ENCODE measurements at regions not wholly inside any gene's neighbourhood (a gene's known extent, or its start where the extent isn't known, plus 50 kb on each side); places are given as distances from the start of the nearest gene placed in this dataset.

DNA sequence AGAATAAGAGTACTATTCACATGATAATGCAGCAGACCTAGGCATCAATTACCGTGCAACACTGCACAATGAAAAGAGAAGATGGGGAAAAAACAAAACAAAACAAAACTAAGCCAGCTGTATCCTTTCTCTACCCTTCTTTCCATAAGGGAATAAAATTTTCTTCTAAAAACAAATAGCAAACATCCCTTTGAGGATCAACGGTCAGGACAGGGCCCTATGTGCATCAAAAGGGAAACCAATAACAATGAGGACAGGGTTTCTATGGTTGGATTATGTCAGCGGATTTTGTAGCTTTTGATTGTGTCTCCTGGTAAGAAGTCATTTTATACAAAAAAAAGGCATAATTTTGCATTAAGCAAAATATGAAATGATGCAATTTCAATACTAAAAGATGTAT is 350.3 kb downstream of the SLC6A15 start:
- DNase-seq = no peak
- H3K4me1 Mint-ChIP-seq (ENCODE audit: low read depth) = no peaks in the 10 kb centered on the region
- H3K9me3 Mint-ChIP-seq = peaks cover 2% of the 10 kb centered on the region
- H3K4me3 Mint-ChIP-seq = no peak overlapping the region
- intact Hi-C loops (cut with micrococcal nuclease) = no loop called here
- no peak overlapping the region for H3K27ac Mint-ChIP-seq
- ATAC-seq = no peak
- H3K36me3 Mint-ChIP-seq (ENCODE audit: low read depth) = no peaks in the 10 kb centered on the region
- POLR2A ChIA-PET = no interaction called here
- CTCF ChIA-PET = no interaction called here
- no peaks in the 10 kb centered on the region for H3K27me3 Mint-ChIP-seq
- TF ChIP-seq, protein P1, sequence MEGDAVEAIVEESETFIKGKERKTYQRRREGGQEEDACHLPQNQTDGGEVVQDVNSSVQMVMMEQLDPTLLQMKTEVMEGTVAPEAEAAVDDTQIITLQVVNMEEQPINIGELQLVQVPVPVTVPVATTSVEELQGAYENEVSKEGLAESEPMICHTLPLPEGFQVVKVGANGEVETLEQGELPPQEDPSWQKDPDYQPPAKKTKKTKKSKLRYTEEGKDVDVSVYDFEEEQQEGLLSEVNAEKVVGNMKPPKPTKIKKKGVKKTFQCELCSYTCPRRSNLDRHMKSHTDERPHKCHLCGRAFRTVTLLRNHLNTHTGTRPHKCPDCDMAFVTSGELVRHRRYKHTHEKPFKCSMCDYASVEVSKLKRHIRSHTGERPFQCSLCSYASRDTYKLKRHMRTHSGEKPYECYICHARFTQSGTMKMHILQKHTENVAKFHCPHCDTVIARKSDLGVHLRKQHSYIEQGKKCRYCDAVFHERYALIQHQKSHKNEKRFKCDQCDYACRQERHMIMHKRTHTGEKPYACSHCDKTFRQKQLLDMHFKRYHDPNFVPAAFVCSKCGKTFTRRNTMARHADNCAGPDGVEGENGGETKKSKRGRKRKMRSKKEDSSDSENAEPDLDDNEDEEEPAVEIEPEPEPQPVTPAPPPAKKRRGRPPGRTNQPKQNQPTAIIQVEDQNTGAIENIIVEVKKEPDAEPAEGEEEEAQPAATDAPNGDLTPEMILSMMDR (IDR thresholded peaks at IDR 0.05) = no peak

DNA sequence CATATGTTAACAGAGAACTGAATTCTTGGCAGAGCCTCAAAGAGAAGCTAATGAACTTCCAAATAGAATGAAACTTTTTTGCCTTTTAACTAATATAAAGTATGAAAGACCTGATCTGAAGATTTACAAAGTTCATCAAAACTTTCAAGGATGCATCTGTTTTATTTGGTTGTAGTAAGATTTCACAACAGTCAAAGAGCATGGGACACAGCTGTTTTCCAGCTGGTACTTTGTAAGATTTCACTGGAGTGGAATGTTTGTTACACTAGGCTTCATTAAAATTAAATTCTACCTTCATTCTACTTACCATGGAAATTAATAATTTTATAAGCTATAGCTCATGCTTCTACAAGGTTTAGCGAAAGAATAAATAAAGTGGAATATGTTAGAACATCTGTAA is 351.2 kb downstream of the SLC6A15 start:
- no peak overlapping the region for H3K4me3 Mint-ChIP-seq
- H3K27me3 Mint-ChIP-seq = no peaks in the 10 kb centered on the region
- intact Hi-C loops (cut with micrococcal nuclease) = no loop called here
- ChIA-PET CTCF (no interaction called here), POLR2A (no interaction called here)
- no peaks in the 10 kb centered on the region for H3K4me1 Mint-ChIP-seq (ENCODE audit: low read depth)
- no peak for ATAC-seq
- TF ChIP-seq, protein P1 (IDR thresholded peaks at IDR 0.05) = no peak
- no peak overlapping the region for H3K27ac Mint-ChIP-seq
- no peaks in the 10 kb centered on the region for H3K9me3 Mint-ChIP-seq
- DNase-seq = no peak
- H3K36me3 Mint-ChIP-seq (ENCODE audit: low read depth) = no peaks in the 10 kb centered on the region

DNA sequence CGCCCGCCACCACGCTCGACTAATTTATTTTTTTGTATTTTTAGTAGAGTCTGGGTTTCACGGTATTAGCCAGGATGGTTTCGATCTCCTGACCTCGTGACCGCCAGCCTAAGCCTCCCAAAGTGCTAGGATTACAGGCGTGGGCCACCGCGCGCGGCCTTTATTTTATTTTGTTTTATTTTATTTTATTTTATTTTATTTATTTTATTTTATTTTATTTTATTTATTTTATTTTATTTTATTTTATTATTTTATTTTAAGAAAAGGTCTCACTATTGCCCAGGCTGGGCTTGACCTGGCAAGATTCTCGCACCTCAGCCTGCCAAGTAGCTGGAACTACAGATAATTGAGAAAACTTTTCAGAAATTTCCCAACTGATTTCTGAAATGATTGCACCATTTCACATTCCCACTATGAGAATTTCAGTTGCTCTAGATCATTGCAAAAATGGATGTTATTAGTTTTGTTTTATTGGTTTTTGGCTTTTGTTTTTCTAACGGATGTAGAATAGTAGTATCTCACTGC is 358.3 kb downstream of the SLC6A15 start:
- no peaks in the 10 kb centered on the region for H3K36me3 Mint-ChIP-seq (ENCODE audit: low read depth)
- no peaks in the 10 kb centered on the region for H3K27me3 Mint-ChIP-seq
- H3K9me3 Mint-ChIP-seq = peaks cover 3% of the 10 kb centered on the region
- ATAC-seq (no peak), DNase-seq (no peak)
- H3K4me1 Mint-ChIP-seq (ENCODE audit: low read depth) = no peaks in the 10 kb centered on the region
- intact Hi-C loops (cut with micrococcal nuclease) = no loop called here
- CTCF ChIA-PET = no interaction called here
- no peak overlapping the region for H3K4me3 Mint-ChIP-seq
- no peak overlapping the region for H3K27ac Mint-ChIP-seq
- TF ChIP-seq, protein P1 (IDR thresholded peaks at IDR 0.05) = no peak
- POLR2A ChIA-PET = no interaction called here

DNA sequence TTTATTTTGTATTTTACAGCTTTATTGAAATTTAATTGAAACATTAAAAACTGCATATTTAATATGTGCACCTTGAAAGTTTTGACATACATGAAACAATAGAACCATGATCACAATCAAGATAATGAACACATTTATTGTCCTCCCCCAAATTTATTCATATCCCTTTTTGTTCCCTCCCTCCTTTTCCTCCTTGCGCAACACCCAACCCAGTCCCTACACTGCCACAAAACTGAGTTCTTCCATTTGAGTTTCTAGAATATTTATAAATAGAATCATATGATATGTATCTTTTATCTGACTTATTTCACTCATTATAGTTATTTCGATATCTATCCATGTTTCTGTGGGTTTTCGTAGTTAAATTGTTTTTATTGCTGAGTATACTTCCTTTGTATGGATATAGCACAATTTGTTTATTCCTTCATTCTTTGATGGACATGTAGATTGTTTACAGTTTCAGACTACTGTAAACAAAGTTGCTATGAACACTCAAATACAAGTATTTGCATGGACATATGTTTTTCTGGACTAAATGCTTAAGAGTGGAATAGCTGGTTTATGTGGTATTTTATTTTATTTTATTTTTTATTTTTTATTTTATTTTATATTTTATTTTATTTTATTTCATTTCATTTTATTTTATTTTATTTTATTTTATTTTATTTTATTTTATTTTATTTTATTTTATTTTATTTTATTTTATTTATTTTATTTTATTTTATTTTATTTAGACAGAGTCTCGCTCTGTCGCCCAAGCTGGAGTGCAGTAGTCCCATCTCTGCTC is 359.1 kb downstream of the SLC6A15 start:
- Mint-ChIP-seq H3K27me3 (no peaks in the 10 kb centered on the region), H3K36me3 (ENCODE audit: low read depth) (no peaks in the 10 kb centered on the region), H3K4me3 (no peak overlapping the region), H3K9me3 (peaks cover 3% of the 10 kb centered on the region), H3K27ac (no peak overlapping the region), H3K4me1 (ENCODE audit: low read depth) (no peaks in the 10 kb centered on the region)
- DNase-seq (no peak), ATAC-seq (no peak)
- TF ChIP-seq, protein P1 (IDR thresholded peaks at IDR 0.05) = no peak
- ChIA-PET POLR2A (no interaction called here), CTCF (no interaction called here)
- intact Hi-C loops (cut with micrococcal nuclease) = no loop called here

DNA sequence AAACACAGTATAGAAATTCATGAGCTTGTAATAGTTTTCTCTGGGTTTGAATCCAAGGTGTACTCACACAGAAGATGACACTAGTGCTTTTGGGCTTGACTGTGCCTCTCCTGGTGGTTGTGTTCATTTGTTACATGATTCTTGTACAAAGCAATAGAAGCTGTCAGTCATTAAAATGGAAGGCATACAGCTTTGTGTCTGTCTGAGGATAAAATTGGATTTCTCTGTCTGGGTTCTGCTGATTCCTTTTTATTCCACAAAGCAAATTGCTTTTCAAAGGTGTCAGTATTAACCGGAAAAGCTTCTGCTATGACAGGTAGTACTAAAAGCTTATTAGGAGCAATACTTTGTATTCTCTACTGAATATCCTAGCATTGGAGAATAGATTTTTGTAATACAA is 361.2 kb downstream of the SLC6A15 start:
- POLR2A ChIA-PET = no interaction called here
- DNase-seq = no peak
- Mint-ChIP-seq H3K4me1 (ENCODE audit: low read depth) (no peaks in the 10 kb centered on the region), H3K36me3 (ENCODE audit: low read depth) (no peaks in the 10 kb centered on the region), H3K4me3 (no peak overlapping the region), H3K27ac (no peak overlapping the region), H3K9me3 (peaks cover 6% of the 10 kb centered on the region), H3K27me3 (no peaks in the 10 kb centered on the region)
- CTCF ChIA-PET = no interaction called here
- ATAC-seq = no peak
- intact Hi-C loops (cut with micrococcal nuclease) = no loop called here
- TF ChIP-seq, protein P1 (IDR thresholded peaks at IDR 0.05) = no peak

Measured in activated CD8-positive, alpha-beta T cell treated with anti-CD3 and anti-CD28 coated beads for 36 hours (primary cell).